Endothelial cell of umbilical vein (primary cell): ENCODE measurements at regions not wholly inside any gene's neighbourhood (a gene's known extent, or its start where the extent isn't known, plus 50 kb on each side); places are given as distances from the start of the nearest gene placed in this dataset.
A peak's percentile ranks its signal among the peaks of the same experiment; 100 is the strongest.
"Not testable (repeated sequence)": the region's sequence is repeated elsewhere in the genome, so short reads cannot be mapped to it uniquely, and the experiment has no call there.

Experiments
- BruUV-seq: library from RNA; stranded (reverse); fragments of 400-500 nt; replicated peaks from 2 replicates; lab custom pipeline; 2021; lab: Mats Ljungman, UMichigan
- CTCF ChIA-PET: fragments of 300-600, 350-600 bp; sonication (Branson Sonifier 250); formaldehyde crosslinking; loops from one replicate; lab custom pipeline; 2021; ENCODE audit warnings: antibody characterized with exemption, inconsistent platforms; lab: Charles Lee
- POLR2A ChIA-PET: fragments of 300-600, 350-600 bp; sonication (Branson Sonifier 250); formaldehyde crosslinking; loops from one replicate; lab custom pipeline; 2021; ENCODE audit warnings: antibody characterized with exemption, inconsistent platforms; lab: Charles Lee
- DNase-seq: peaks from one replicate; pipeline ENCODE4 v3.0.0-alpha.2; 2011; ENCODE audit warnings: low read depth, low spot score
- FAIRE-seq: peaks from 2 replicates; lab custom pipeline; 2011; peaks lifted over from hg19 to GRCh38; lab: Jason Lieb, UNC
- H2AFZ ChIP-seq: 2 replicates; pipeline ENCODE4 v1.6.0; 2012; ENCODE audit warnings: low read depth, low read length, control low read depth, inconsistent platforms
- H3K27ac ChIP-seq: 2 replicates; pipeline ENCODE4 v1.5.1; 2011; ENCODE audit warnings: low read depth, mild to moderate bottlenecking, control low read depth, low read length, moderate library complexity; ENCODE audit not compliant: insufficient read depth
- H3K27me3 ChIP-seq, 2 experiments: 2 replicates each; pipeline versions ENCODE4 v1.6.0 to v1.6.1; 2011; ENCODE audit warnings: low read length in 2 of 2, mixed read lengths in 1 of 2; ENCODE audit not compliant: control insufficient read depth in 2 of 2, insufficient read depth in 2 of 2
- H3K36me3 ChIP-seq, 2 experiments: 2 replicates in 1 of 2; 3 replicates in 1 of 2; pipeline ENCODE4 v1.5.1; 2011; ENCODE audit warnings: low read length in 2 of 2, mild to moderate bottlenecking in 1 of 2, moderate library complexity in 1 of 2; ENCODE audit not compliant: control insufficient read depth in 2 of 2, insufficient read depth in 2 of 2; ENCODE audit errors: extremely low read depth in 1 of 2
- H3K4me1 ChIP-seq: 3 replicates; pipeline ENCODE4 v1.5.1; 2011; ENCODE audit warnings: mild to moderate bottlenecking, low read length; ENCODE audit not compliant: control insufficient read depth, insufficient read depth; ENCODE audit errors: extremely low read depth
- H3K4me2 ChIP-seq: 2 replicates; pipeline ENCODE4 v1.6.1; 2011; ENCODE audit warnings: low read length, control low read depth, mixed read lengths; ENCODE audit not compliant: insufficient read depth
- H3K4me3 ChIP-seq, 3 experiments: fragments of 200-600 bp in 1 of 3; sonication (generic), shearing (Covaris generic) in 1 of 3; replicated peaks in 1 of 3; 2 replicates each; pipeline ENCODE4 v1.5.1; 2011 to 2016; ENCODE audit warnings: control low read depth in 3 of 3, low read length in 3 of 3, mild to moderate bottlenecking in 2 of 3, inconsistent platforms in 1 of 3, low read depth in 1 of 3, moderate library complexity in 1 of 3; ENCODE audit not compliant: insufficient read depth in 1 of 3
- H3K79me2 ChIP-seq: 2 replicates; pipeline ENCODE4 v1.6.0; 2012; ENCODE audit warnings: low read length, inconsistent platforms; ENCODE audit not compliant: control insufficient read depth, insufficient read depth
- H3K9ac ChIP-seq: replicated peaks from 2 replicates; pipeline ENCODE3; 2011; ENCODE audit warnings: low read length, control low read depth; ENCODE audit not compliant: insufficient read depth; ENCODE audit errors: extremely low read depth
- H3K9me1 ChIP-seq: replicated peaks from 3 replicates; pipeline ENCODE4 v1.6.0; 2011; ENCODE audit warnings: mild to moderate bottlenecking, low read length; ENCODE audit not compliant: control insufficient read depth, insufficient read depth; ENCODE audit errors: extremely low read depth
- H3K9me3 ChIP-seq: replicated peaks from 2 replicates; pipeline ENCODE4 v1.5.1; 2012; ENCODE audit warnings: low read length, inconsistent platforms; ENCODE audit not compliant: control insufficient read depth, insufficient read depth
- H4K20me1 ChIP-seq: replicated peaks from 2 replicates; pipeline ENCODE3; 2011; ENCODE audit warnings: mild to moderate bottlenecking, low read length; ENCODE audit not compliant: control insufficient read depth, insufficient read depth; ENCODE audit errors: extremely low read depth
- EZH2 ChIP-seq: IDR thresholded peaks from 2 replicates; pipeline ENCODE4 v1.6.1; 2012; ENCODE audit warnings: borderline replicate concordance, low read depth, mild to moderate bottlenecking, moderate library complexity, low read length, inconsistent platforms; ENCODE audit not compliant: severe bottlenecking
- dilution Hi-C: fragments of 300-500 bp; cut with MboI; formaldehyde crosslinking; loops from one replicate; pipeline ENCODE4 v1.15.0; 2019; ENCODE audit warnings: low sequenced_read_pairs; ENCODE audit not compliant: extremely low pct_ligation_motif_present
- intact Hi-C: fragments of 100-400 bp; cut with micrococcal nuclease; formaldehyde crosslinking; loops from one replicate; pipeline ENCODE4 v1.10.0; 2022

DNA sequence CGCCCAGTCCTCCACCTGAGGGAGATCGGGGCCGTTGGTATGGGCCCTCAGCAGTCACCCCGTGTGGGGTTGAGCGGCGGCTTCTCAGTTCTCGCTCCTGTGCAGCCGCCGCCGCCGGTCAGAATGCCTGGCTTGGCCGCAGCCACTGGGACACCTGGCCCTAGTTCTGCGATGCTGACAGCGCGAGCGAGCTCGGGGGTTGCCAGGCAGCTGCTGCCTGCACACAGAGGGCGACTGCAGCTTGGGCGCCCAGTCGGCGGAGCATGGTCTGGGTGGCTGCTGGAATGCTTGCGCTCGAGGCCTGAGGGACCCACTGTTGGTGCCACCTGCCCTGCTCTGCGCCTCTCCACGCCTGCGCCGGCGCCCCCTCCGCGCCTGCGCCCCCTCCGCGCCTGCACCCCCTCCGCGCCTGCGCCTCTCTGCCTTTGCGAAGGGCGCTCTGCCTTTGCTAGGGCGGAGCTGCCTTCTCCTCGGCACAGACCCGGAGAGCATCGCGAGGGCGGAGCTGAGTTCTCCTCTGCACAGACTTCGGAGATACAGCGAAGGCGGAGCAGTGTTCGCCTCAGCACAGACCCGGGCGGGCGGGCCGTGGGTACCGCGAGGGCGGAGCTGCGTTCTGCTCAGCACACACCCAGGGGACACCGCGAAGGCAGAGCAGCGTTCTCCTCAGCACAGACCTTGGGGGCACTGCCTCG, 1648.3 kb downstream of the SPATA31A7 start:
- H3K27ac ChIP-seq, BruUV-seq, H3K9me1 ChIP-seq, H3K4me1 ChIP-seq, H3K27me3 ChIP-seq, H3K36me3 ChIP-seq, H3K9ac ChIP-seq, dilution Hi-C loops, H3K9me3 ChIP-seq, FAIRE-seq, intact Hi-C loops, CTCF ChIA-PET, H3K79me2 ChIP-seq, H4K20me1 ChIP-seq, POLR2A ChIA-PET: not testable (repeated sequence)
- peak; percentile 87 for DNase-seq
- H3K4me3 ChIP-seq: peak overlapping the region in 2 of 3 experiments; percentile 22 to 39
- TF ChIP-seq EZH2: peak; percentile 57
- H2AFZ ChIP-seq: peak overlapping the region; percentile 57
- peak overlapping the region; percentile 28 for H3K4me2 ChIP-seq

DNA sequence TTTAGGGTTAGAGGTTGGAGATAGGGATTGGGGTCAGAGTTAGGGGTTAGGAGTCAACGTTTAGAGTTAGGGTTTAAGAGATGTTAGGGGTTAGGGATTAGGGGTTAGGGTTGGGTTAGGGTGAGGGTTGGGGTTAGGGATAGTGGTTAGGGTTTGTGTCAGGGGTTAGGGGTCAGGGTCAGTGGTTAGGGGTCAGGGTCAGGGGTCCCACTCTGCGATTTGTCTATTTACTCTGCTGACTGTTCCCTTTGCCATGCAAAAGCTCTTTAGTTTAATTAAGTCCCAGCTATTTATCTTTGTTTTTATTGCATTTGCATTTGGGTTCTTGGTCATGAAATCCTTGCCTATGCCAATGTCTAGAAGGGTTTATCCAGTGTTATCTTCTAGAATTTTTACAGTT, 1649.3 kb downstream of the SPATA31A7 start:
- H3K36me3 ChIP-seq, BruUV-seq, H2AFZ ChIP-seq, H4K20me1 ChIP-seq, POLR2A ChIA-PET, FAIRE-seq, H3K27ac ChIP-seq, H3K9me3 ChIP-seq, intact Hi-C loops, DNase-seq, H3K27me3 ChIP-seq, CTCF ChIA-PET, H3K9me1 ChIP-seq, dilution Hi-C loops, H3K4me3 ChIP-seq, H3K4me2 ChIP-seq, H3K9ac ChIP-seq, H3K79me2 ChIP-seq, H3K4me1 ChIP-seq: not testable (repeated sequence)

- H3K4me1 ChIP-seq: not testable (repeated sequence)
Observed at GRCh38 chr9:62843145-62843544, 1653.3 kb downstream of the SPATA31A7 start.

GRCh38 chr9:62843706-62844290, 1654.0 kb downstream of the SPATA31A7 start:
- H3K79me2 ChIP-seq, DNase-seq, FAIRE-seq, H3K36me3 ChIP-seq, H4K20me1 ChIP-seq, H3K27me3 ChIP-seq, H3K9me1 ChIP-seq, H3K9me3 ChIP-seq, H3K4me2 ChIP-seq, H3K9ac ChIP-seq, intact Hi-C loops, BruUV-seq, H3K4me1 ChIP-seq, POLR2A ChIA-PET, H2AFZ ChIP-seq, dilution Hi-C loops, CTCF ChIA-PET, H3K27ac ChIP-seq, H3K4me3 ChIP-seq: not testable (repeated sequence)

More at GRCh38 chr9:62843145-62843544, 1653.3 kb downstream of the SPATA31A7 start:
- intact Hi-C loops, H2AFZ ChIP-seq, H3K27me3 ChIP-seq, H3K4me2 ChIP-seq, H4K20me1 ChIP-seq, H3K9ac ChIP-seq, H3K79me2 ChIP-seq, POLR2A ChIA-PET, CTCF ChIA-PET, DNase-seq, H3K9me1 ChIP-seq, H3K36me3 ChIP-seq, FAIRE-seq, dilution Hi-C loops, H3K9me3 ChIP-seq, H3K4me3 ChIP-seq, BruUV-seq, H3K27ac ChIP-seq: not testable (repeated sequence)
